C4-2B (cell line): ENCODE measurements at regions not wholly inside any gene's neighbourhood (a gene's known extent, or its start where the extent isn't known, plus 50 kb on each side); places are given as distances from the start of the nearest gene placed in this dataset.

Experiments
- CTCF ChIP-seq: fragments of 450-650 bp; conservative IDR thresholded peaks from 2 replicates; pipeline ENCODE4 v1.5.1; 2017; ENCODE audit warnings: mild to moderate bottlenecking
- ZFX ChIP-seq: fragments of 450-650 bp; IDR thresholded peaks from 2 replicates; pipeline ENCODE4 v1.6.1; 2017

GRCh38 chr10:47159361-47160260, 140.4 kb upstream of the GDF10 start:
- TF ChIP-seq CTCF (no peak), ZFX (no peak)
